ENCODE measurements at regions not wholly inside any gene's neighbourhood (a gene's known extent, or its start where the extent isn't known, plus 50 kb on each side); places are given as distances from the start of the nearest gene placed in this dataset.

DNA sequence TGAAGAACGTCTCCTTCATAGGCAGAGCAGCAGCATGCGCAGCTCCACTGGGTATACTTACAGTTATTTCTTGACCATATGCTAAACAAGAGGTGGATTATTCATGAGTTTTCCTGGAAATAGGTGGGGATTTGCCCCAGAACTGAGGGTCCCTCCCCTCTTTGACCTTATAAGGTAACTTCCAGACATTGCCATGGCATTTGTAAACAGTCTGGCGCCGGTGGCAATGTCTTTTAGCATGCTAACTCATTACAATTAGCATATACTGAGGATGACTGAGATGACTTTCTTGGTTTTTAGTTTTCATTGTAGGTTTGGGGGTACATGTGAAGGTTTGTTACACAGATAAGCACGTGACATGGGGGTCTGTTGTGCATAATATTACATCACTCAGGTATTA, 97.3 kb downstream of the MTNR1A start:
- TF ChIP-seq, protein P1, sequence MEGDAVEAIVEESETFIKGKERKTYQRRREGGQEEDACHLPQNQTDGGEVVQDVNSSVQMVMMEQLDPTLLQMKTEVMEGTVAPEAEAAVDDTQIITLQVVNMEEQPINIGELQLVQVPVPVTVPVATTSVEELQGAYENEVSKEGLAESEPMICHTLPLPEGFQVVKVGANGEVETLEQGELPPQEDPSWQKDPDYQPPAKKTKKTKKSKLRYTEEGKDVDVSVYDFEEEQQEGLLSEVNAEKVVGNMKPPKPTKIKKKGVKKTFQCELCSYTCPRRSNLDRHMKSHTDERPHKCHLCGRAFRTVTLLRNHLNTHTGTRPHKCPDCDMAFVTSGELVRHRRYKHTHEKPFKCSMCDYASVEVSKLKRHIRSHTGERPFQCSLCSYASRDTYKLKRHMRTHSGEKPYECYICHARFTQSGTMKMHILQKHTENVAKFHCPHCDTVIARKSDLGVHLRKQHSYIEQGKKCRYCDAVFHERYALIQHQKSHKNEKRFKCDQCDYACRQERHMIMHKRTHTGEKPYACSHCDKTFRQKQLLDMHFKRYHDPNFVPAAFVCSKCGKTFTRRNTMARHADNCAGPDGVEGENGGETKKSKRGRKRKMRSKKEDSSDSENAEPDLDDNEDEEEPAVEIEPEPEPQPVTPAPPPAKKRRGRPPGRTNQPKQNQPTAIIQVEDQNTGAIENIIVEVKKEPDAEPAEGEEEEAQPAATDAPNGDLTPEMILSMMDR (IDR thresholded peaks at IDR 0.05; ENCODE audit: low read depth, low read length): no peak
- no peak for TF ChIP-seq POLR2A (IDR thresholded peaks at IDR 0.05; ENCODE audit: extremely low read depth, insufficient read length)

Data from NB4 (cell line).